Upper lobe of left lung (tissue), 4 donors: ENCODE measurements at regions not wholly inside any gene's neighbourhood (a gene's known extent, or its start where the extent isn't known, plus 50 kb on each side); places are given as distances from the start of the nearest gene placed in this dataset.

Source experiments
- EP300 ChIP-seq, 4 donors: sonication (generic); formaldehyde crosslinking; IDR thresholded peaks; one replicate each; pipeline ENCODE4 v1.5.1; 2017; ENCODE audit warnings: antibody characterized with exemption in 4 of 4, control low read depth in 2 of 4
- TF ChIP-seq, protein P1 (sequence below), 6 experiments: fragments of 450-650 bp in 4 of 6; fragments of 200-600 bp in 2 of 6; sonication (generic) in 2 of 6; IDR thresholded peaks; one replicate each; pipeline ENCODE4 v1.5.1; 2016 to 2019; ENCODE audit warnings: antibody characterized with exemption in 6 of 6

DNA sequence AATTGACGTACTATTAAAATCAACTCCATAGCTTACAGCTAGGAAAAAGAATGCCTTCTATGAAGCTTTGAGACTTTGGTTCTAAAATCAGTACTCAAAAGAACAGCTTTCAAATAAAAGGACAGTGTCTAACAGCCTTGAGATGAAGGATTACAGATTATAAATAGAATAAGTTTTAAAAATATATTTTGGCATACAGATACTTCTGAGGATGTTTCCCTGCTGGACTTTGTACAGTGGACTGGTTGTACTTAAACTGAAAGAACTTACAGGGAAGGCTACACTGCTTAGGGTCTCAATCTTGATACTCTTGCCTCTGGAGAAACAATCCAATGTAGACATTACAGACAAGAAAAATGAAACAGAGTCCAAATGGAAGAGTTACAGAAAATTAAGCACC lies 452.7 kb downstream of the CETN3 start:
- TF ChIP-seq, protein P1, sequence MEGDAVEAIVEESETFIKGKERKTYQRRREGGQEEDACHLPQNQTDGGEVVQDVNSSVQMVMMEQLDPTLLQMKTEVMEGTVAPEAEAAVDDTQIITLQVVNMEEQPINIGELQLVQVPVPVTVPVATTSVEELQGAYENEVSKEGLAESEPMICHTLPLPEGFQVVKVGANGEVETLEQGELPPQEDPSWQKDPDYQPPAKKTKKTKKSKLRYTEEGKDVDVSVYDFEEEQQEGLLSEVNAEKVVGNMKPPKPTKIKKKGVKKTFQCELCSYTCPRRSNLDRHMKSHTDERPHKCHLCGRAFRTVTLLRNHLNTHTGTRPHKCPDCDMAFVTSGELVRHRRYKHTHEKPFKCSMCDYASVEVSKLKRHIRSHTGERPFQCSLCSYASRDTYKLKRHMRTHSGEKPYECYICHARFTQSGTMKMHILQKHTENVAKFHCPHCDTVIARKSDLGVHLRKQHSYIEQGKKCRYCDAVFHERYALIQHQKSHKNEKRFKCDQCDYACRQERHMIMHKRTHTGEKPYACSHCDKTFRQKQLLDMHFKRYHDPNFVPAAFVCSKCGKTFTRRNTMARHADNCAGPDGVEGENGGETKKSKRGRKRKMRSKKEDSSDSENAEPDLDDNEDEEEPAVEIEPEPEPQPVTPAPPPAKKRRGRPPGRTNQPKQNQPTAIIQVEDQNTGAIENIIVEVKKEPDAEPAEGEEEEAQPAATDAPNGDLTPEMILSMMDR (IDR thresholded peaks at IDR 0.05), result no peak
- TF ChIP-seq EP300 (IDR thresholded peaks at IDR 0.05), result no peak
